MV-4-11 (cell line): ENCODE measurements at regions not wholly inside any gene's neighbourhood (a gene's known extent, or its start where the extent isn't known, plus 50 kb on each side); places are given as distances from the start of the nearest gene placed in this dataset.
"Not testable (repeated sequence)": the region's sequence is repeated elsewhere in the genome, so short reads cannot be mapped to it uniquely, and the experiment has no call there.

ENCODE experiments used
- DNase-seq: peaks from one replicate; lab custom pipeline; 2025; lab: John Stamatoyannopoulos, UW

- no peak for DNase-seq
Measured at GRCh38 chr6:8177721-8178120, 75.4 kb upstream of the EEF1E1 start.

- DNase-seq, result no peak
Measured at GRCh38 chr6:8175046-8175777, 72.9 kb upstream of the EEF1E1 start.

- no peak for DNase-seq
Measured at GRCh38 chr6:8174571-8174970, 72.2 kb upstream of the EEF1E1 start.

- DNase-seq, result no peak
Measured at GRCh38 chr6:8172530-8172929, 70.2 kb upstream of the EEF1E1 start.

GRCh38 chr6:8170754-8171153 lies 68.4 kb upstream of the EEF1E1 start:
- DNase-seq, result no peak

GRCh38 chr6:8170245-8170644 lies 67.9 kb upstream of the EEF1E1 start:
- DNase-seq, result no peak

GRCh38 chr6:8166156-8166555 lies 63.8 kb upstream of the EEF1E1 start:
- no peak for DNase-seq

GRCh38 chr6:8165008-8165407 lies 62.7 kb upstream of the EEF1E1 start:
- not testable (repeated sequence) for DNase-seq

- not testable (repeated sequence) for DNase-seq
Measured at GRCh38 chr6:8164281-8164680, 61.9 kb upstream of the EEF1E1 start.

- no peak for DNase-seq
Measured at GRCh38 chr6:8159966-8160365, 57.6 kb upstream of the EEF1E1 start.

GRCh38 chr6:8157839-8158238 lies 55.5 kb upstream of the EEF1E1 start:
- DNase-seq, result no peak

GRCh38 chr6:8155259-8156012 lies 53.1 kb upstream of the EEF1E1 start:
- no peak for DNase-seq
